GM21619 (cell line): ENCODE measurements at regions not wholly inside any gene's neighbourhood (a gene's known extent, or its start where the extent isn't known, plus 50 kb on each side); places are given as distances from the start of the nearest gene placed in this dataset.

Source experiments
- ATAC-seq: cut with Tn5 transposase; IDR thresholded peaks from one replicate; pipeline ENCODE4 v1.9.1; 2021; ENCODE audit not compliant: unreplicated experiment

DNA sequence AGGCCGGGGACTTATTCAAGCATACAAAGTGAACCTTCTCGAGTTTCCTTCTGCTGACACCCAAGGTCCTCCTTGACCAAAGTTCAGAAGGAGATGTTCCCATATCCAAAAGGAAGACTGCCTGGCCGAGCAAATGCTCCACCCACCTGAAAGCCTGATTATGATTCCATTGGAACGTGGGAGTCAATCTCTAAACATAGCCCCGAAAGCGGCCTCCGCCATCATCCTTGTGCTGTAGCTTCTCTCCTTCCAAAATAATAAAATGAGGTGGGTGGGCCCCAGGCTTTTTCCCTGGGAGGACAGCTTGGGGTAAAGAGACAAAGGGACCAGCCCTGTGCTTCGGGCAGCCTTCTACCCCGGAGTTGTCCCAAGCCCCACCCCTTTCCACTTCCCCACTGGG is 355.6 kb upstream of the SLC30A5 start:
- no peak for ATAC-seq

- ATAC-seq = no peak
These were observed 355.0 kb upstream of the SLC30A5 start for GRCh38 chr5:68738841-68739240.

- ATAC-seq = peak; percentile 86
These were observed 354.1 kb upstream of the SLC30A5 start for GRCh38 chr5:68739752-68740151.

GRCh38 chr5:68740226-68740910 is 353.4 kb upstream of the SLC30A5 start:
- peak; percentile 73 for ATAC-seq

- no peak for ATAC-seq
These were observed 349.6 kb upstream of the SLC30A5 start for GRCh38 chr5:68744206-68744605.

DNA sequence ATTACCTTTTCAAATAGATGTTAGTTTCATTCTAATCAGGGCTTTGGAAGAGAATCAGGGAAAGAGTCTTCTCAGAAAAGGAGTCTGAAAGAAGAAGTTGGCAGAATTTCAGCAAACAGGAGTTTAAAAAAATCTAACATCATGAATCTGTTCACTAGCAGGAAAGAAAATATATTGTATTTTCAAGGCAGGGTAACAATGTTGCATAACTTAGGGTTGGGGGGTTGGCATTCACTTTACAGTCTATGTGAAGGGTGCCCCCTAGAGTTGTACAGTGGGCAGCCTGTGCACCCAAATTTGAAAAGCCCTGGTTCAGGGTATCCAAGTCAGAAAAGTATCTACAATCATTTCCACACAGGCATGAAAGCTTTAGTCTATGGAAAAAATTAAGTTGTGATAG is 348.4 kb upstream of the SLC30A5 start:
- ATAC-seq = no peak

- no peak for ATAC-seq
These were observed 347.6 kb upstream of the SLC30A5 start for GRCh38 chr5:68746220-68746619.

GRCh38 chr5:68746643-68747420 is 347.0 kb upstream of the SLC30A5 start:
- ATAC-seq = no peak

GRCh38 chr5:68747521-68747920 is 346.3 kb upstream of the SLC30A5 start:
- no peak for ATAC-seq

DNA sequence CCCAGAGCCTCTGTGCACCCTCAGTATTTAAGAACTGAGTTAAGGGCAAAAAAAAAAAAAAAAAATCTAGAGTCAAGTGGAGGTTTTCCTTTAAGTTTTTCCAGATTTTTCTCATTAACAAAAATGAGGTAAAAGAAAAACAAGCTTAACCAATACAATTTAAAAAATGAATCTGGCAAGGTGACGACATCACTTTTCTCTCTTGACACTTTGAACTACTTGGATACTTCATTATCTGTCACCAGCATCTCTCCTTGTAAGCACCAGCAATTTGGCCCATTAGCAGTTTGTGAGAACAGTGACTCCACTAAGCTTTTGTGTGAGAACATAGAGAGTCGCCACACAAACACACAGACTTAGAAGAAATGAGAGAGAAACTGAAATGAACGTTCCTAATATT is 345.7 kb upstream of the SLC30A5 start:
- no peak for ATAC-seq

DNA sequence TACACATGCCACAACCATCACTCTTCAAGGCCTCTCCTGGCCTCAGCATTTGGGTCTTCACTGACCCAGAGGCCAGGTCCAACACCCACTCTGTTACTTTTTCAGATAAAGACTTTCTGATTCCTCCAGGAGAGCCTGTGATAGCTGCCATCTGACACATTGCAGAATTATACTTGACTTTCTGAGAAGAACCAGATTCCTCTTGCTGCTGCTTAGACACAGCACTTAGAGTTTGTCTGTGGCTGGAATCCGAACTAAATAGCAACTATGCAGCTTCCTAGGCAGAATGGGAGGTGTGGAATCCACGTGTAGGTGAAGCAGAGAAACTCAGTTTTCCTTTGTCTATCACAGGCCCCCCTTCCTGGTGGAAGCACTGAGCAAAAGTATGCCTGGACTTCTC is 344.7 kb upstream of the SLC30A5 start:
- no peak for ATAC-seq

- no peak for ATAC-seq
These were observed 344.2 kb upstream of the SLC30A5 start for GRCh38 chr5:68749631-68750030.

DNA sequence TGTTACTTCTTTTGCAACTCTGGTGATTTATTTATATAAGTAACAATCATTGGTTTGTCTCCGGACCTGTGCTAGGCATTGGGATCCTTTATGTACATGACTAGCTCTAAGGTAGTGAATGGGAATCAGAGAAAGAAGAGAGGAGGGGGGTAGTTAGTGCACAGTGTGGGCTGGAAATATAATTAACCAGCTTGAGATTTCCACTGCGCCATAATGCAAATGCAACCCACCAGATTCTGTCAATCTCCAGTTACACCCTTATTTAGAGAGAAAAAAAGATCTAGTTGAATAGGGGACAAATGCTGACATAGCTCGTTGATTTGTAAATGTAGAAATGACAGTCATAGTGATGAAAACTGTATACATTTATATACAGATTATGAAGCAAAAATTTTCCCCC is 342.2 kb upstream of the SLC30A5 start:
- ATAC-seq = no peak

DNA sequence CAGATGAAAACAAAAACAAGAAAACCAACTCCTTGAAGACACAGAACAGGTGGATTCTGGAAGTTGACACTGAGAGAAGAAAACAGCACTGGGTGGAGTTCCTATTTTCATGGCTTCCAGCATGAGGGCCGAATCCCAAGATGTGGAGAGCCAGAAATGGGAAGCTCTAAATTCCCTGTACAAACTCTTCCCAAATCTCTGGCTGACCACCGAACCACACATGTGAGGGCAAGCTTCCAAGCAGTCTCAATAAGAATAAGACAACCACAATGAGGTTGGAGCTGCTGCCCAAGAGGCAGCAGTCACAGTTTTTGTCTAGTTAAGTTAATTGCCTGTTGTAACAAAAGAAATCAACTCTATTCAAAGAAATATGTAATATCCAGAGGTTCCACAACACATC is 339.3 kb upstream of the SLC30A5 start:
- ATAC-seq = no peak

GRCh38 chr5:68755293-68755692 is 338.5 kb upstream of the SLC30A5 start:
- no peak for ATAC-seq

DNA sequence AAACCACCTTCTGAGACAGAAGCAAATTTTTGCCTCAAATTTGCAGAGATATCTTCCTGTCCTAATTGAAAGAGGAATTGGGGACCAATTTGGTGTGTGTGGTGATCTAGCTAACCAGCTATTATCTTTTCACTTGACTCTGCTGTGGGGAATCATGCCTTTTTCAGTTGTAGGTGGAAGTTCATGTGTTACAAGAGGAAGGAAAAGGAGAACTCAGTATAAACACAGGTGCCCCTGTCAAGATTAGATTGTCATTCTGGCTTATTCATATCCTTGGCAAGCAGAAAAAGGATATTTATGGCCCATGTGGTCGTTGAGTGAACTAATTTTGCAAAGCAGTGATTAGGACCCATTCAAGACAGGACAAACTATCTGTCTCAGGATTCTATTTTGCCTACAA is 336.8 kb upstream of the SLC30A5 start:
- no peak for ATAC-seq

DNA sequence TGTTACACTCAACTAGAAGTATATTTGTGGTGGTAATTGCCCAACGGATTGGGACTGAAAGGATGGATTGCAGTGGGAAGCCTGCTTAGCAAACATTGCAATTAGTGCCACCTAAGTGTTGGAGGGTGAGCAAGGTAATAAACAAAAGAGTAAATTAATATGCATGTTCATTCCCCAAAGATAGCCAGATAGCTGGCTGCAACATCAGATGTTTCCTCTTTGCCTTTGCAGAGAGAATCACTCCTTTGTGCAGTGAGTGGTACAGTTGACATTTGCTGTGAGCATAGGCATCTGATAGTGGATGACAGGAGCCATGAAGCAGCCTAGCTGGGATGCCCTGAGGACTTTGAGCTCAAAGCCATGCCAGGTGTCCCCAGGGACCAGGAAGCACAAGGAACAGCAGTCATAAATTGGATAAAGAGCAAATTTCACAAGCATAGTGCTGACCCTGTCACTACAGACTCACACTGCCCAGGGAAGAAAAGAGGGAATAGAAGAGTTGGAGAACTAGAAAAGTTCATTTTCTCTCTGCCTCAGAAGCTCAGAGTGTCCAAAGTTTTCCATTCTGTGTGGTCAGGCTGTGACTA is 336.1 kb upstream of the SLC30A5 start:
- ATAC-seq = no peak

GRCh38 chr5:68759593-68759992 is 334.2 kb upstream of the SLC30A5 start:
- ATAC-seq = no peak

- no peak for ATAC-seq
These were observed 331.6 kb upstream of the SLC30A5 start for GRCh38 chr5:68762201-68762600.

GRCh38 chr5:68766952-68767464 is 326.8 kb upstream of the SLC30A5 start:
- no peak for ATAC-seq

DNA sequence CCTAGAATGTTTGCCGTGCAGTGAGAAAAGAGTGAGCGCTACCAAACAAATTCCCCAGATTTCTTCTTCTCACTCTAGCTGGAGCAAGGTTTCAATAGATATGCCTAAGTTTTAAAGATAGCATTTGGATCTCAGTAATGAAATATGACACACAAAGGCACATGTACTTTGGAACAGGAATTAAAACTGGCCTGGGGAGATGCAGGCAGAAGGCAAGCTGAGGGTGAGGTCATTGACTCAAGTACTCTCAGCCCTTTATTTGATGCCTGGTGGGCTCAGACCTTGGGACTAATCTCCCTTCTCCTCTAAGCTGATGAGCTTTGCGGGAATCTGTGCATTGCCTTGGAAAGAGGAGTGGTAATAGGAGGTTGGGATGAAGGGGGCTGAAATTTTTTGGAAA is 323.3 kb upstream of the SLC30A5 start:
- ATAC-seq = no peak

- no peak for ATAC-seq
These were observed 322.6 kb upstream of the SLC30A5 start for GRCh38 chr5:68771221-68771620.
